ENCODE measurements at regions not wholly inside any gene's neighbourhood (a gene's known extent, or its start where the extent isn't known, plus 50 kb on each side); places are given as distances from the start of the nearest gene placed in this dataset.

DNA sequence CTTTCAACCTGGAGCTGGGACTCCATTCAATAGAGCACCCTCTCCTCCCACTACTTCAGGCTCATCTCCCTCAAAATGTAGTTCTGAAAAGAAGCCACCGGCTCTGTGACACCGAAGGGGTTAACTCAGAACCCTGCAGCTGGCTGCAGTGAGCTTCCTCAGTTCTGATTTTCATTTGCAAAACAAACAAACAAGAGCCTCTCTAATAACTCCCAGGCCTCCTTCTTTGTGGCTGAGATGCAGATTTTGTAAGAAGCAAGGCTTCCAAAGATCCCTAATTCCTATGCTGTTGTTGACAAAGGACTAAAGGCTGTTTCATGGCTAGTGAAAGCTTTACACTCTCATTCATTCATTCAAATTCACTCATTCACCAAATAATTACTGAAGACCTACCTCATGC, 333.4 kb upstream of the TBX3 start:
- Mint-ChIP-seq H3K9me3 (peaks cover 5% of the 10 kb centered on the region; the same call in 1 of the 2 replicates), H3K36me3 (ENCODE audit: low read depth) (peaks cover 4% of the 10 kb centered on the region; the same call in 1 of the 2 replicates), H3K27ac (no peak overlapping the region), H3K4me1 (ENCODE audit: low read depth) (no peaks in the 10 kb centered on the region), H3K4me3 (no peak overlapping the region), H3K27me3 (ENCODE audit: insufficient read depth) (peaks cover 8% of the 10 kb centered on the region)
- TF ChIP-seq, protein P1, sequence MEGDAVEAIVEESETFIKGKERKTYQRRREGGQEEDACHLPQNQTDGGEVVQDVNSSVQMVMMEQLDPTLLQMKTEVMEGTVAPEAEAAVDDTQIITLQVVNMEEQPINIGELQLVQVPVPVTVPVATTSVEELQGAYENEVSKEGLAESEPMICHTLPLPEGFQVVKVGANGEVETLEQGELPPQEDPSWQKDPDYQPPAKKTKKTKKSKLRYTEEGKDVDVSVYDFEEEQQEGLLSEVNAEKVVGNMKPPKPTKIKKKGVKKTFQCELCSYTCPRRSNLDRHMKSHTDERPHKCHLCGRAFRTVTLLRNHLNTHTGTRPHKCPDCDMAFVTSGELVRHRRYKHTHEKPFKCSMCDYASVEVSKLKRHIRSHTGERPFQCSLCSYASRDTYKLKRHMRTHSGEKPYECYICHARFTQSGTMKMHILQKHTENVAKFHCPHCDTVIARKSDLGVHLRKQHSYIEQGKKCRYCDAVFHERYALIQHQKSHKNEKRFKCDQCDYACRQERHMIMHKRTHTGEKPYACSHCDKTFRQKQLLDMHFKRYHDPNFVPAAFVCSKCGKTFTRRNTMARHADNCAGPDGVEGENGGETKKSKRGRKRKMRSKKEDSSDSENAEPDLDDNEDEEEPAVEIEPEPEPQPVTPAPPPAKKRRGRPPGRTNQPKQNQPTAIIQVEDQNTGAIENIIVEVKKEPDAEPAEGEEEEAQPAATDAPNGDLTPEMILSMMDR (IDR thresholded peaks at IDR 0.05) = no peak
- DNase-seq = no peak

DNA sequence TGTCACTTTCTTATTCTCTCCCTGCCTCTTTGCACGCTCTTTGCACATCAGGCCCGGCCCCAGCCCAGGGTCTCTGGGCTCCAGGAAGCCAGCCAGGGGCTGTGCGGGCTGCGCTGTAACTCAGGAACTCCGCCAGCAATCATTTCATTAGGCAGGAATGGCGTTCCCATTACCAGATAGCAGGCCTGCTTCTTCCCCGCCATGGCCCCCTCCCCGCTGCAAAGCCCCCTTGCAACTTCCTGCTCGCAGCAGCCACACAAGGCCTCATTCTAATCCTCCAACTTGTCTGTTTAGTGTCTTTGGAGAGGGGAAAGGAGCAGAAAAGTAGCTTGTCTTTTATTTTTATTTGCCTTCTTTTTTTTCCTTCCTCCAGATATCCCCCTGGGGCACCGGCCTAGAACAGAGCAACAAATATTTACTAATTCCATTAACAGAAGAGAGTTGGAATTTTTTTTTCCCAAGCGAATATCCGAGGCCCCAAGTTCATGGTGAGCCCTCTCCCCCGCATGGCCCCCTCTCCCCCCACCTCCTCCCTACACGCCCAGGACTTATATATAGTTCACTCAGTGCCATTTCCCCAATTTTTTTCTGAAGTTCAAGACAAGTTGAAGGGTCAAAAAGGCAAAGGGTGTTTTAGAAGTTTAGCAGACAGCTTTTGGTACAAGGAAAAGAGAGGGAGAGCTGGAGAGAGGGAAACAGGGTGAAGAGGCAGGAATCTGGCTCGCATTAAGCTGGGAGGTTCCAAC, 329.4 kb upstream of the TBX3 start:
- Mint-ChIP-seq H3K27ac (no peak overlapping the region), H3K9me3 (no peaks in the 10 kb centered on the region), H3K4me3 (no peak overlapping the region), H3K27me3 (ENCODE audit: insufficient read depth) (peaks cover 12% of the 10 kb centered on the region), H3K36me3 (ENCODE audit: low read depth) (no peaks in the 10 kb centered on the region), H3K4me1 (ENCODE audit: low read depth) (no peaks in the 10 kb centered on the region)
- TF ChIP-seq, protein P1 (IDR thresholded peaks at IDR 0.05) = no peak
- DNase-seq = no peak

DNA sequence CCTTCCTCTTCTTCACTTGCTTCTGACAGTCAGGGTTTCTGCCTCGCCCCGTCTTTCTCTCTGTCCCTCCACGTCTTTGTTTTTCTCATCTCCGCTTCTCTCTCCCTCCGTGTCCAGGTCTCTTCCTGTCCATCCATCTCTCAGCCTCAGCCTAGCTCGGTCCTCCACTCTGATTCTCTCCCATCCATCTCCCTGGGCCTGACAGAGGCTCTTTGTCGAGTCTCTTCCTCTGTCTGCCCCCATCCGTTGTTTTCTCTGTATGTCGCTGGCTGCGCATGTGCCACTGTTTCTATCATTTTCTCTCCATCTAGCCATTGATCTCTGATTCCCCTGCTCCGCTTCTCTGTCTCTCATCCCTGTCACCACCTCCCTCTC, 328.9 kb upstream of the TBX3 start:
- Mint-ChIP-seq H3K27ac (no peak overlapping the region), H3K4me1 (ENCODE audit: low read depth) (no peaks in the 10 kb centered on the region), H3K27me3 (ENCODE audit: insufficient read depth) (peaks cover 16% of the 10 kb centered on the region), H3K4me3 (no peak overlapping the region), H3K9me3 (no peaks in the 10 kb centered on the region), H3K36me3 (ENCODE audit: low read depth) (no peaks in the 10 kb centered on the region)
- TF ChIP-seq, protein P1 (IDR thresholded peaks at IDR 0.05) = no peak
- no peak for DNase-seq

DNA sequence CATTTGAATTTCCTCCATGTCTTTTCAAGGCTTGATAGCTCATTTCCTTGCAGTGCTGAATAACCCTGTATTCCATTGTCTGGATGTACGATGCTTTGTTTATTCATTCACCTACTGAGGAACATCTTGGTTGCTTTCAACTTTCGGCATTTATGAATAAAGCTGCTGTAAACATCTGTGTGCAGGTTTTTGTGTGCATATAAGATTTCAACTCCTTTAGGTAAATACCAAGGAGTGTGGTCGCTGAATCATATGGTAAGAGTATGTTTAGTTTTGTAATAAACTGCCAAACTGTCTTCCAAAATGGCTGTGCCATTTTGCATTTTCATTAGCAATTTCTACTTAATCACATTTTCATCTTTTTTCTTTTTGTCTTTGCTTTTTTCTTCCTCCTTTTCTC, 327.7 kb upstream of the TBX3 start:
- no peaks in the 10 kb centered on the region for H3K36me3 Mint-ChIP-seq (ENCODE audit: low read depth)
- H3K9me3 Mint-ChIP-seq = no peaks in the 10 kb centered on the region

DNA sequence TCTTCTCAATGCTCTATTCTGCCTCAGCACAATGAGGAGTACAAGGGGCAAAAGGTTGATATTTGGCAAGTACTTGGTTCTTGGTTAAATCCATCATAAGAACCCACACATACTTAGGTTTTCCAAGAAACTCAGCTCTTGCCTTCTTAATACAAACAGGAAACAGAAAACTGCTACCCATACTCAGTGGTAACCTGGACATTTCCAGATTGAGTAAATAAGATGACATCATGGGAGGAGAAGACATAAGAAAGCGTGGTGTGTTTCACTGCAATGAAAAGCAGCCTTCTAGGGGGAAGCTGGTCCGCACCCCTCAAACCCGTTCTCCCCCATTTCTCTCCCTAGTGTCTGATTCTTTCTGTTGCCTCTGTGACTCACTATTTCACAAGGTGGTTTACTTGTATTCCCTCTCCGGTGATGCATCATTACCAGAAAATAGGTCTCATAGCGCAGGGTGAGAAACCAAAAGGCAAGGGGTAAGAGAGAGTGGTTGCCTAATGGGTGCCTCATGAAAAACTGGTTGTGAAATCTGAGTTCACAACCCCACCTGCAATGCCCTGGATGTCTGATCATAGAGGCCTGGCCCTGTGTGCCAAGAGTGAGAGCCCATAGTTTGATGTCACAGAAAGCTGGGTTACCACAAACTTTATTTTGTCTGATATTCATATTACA, 326.5 kb upstream of the TBX3 start:
- Mint-ChIP-seq H3K27ac (no peak overlapping the region), H3K9me3 (no peaks in the 10 kb centered on the region), H3K36me3 (ENCODE audit: low read depth) (no peaks in the 10 kb centered on the region), H3K27me3 (ENCODE audit: insufficient read depth) (peaks cover 13% of the 10 kb centered on the region), H3K4me3 (no peak overlapping the region), H3K4me1 (ENCODE audit: low read depth) (no peaks in the 10 kb centered on the region)
- DNase-seq = no peak
- TF ChIP-seq, protein P1 (IDR thresholded peaks at IDR 0.05) = no peak

More for the DNA sequence above, 327.7 kb upstream of the TBX3 start:
- no peak for DNase-seq
- TF ChIP-seq, protein P1 (IDR thresholded peaks at IDR 0.05) = no peak
- no peak overlapping the region for H3K27ac Mint-ChIP-seq
- peaks cover 13% of the 10 kb centered on the region for H3K27me3 Mint-ChIP-seq (ENCODE audit: insufficient read depth)
- H3K4me1 Mint-ChIP-seq (ENCODE audit: low read depth) = no peaks in the 10 kb centered on the region
- no peak overlapping the region for H3K4me3 Mint-ChIP-seq
